ENCODE measurements at regions not wholly inside any gene's neighbourhood (a gene's known extent, or its start where the extent isn't known, plus 50 kb on each side); places are given as distances from the start of the nearest gene placed in this dataset.

GRCh38 chr13:73934771-73935170 lies 199.4 kb downstream of the KLF12 start:
- DNase-seq (ENCODE audit: low read depth): no peak

- no peak for DNase-seq (ENCODE audit: low read depth)
Observed at GRCh38 chr13:73934215-73934641, 200.0 kb downstream of the KLF12 start.

DNA sequence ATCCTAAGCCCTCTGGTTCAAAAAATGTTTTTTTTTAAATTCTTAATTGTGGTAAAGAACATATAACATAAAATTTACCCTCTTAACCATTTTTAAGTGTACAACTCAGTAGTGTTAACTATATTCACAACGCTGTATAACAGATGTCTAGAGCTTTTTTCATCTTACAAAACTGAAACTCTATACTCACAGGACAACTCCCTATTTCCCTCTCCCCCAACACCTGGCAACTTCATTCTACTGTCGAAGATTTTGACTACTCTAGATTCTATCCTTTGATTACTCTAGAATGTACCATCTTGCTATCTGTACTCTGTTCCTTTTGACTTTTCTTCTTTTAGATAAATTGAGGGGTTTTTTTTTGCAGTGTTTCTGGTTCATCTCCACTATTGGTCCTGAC lies 200.4 kb downstream of the KLF12 start:
- DNase-seq (ENCODE audit: low read depth): no peak

DNA sequence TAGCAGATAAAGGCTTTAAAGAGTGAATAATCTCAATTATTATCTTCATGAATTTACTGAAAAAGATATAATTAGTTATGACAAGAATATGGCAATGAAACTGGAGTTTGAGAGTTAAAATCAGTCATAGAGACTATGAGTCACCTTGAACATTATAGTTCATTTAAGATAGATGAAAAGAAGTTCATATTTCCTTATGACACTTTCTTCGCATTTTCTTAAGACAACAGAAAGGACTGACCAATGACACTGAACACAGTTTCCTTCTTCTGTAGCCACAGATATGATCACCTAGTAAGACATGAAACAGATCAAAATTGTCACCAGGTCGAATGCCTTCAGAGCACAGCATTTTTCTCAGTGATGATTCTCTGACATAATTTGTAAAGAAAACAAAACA lies 202.1 kb downstream of the KLF12 start:
- DNase-seq (ENCODE audit: low read depth): no peak

DNA sequence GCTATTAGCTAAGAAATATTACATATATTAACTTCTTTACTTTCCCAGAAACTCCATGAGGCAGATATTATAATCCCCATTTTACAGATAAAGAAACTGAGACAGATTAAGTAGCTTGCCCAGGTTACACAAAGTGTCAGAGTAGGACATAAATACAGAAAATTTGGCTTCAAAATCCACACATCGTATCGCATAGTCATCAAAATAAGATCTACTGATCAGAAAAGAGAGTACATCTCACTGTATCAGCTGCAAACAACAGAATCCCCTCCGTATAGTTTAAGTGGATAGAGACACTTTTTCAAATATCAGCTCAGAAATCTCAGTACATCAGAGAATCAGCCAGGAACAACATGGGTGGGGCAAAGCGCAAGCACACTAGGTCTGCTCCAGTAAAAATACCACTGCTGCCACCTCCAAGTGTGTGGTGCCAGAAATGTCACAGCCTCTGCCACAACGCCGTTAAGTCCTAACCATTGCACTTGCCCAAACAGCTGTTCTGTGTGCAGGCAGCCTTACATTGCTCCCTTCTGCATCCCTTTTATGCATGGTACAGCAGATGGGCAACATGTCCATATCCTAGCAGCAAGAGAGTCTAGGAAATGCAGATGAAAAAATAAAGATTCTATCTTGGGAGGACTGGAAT lies 204.8 kb downstream of the KLF12 start:
- no peak for DNase-seq (ENCODE audit: low read depth)

DNA sequence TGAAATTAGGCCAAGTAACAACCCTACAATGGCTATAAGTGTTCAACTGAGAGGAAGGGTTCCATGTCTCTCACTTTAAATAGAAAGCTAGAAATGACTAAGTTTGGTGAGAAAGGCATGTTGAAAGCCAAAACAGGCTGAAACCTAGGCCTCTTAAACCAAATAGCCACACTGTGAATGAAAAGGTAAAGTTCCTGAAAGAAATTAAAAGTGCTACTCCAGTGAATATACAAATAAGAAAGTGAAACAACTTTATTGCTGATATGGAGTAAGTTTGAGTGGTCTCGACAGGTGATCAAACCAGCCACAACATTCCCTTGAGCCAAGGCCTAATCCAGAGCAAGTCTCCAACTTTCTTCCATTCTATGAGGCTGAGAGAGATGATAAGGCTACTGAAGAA lies 209.6 kb downstream of the KLF12 start:
- no peak for DNase-seq (ENCODE audit: low read depth)

DNA sequence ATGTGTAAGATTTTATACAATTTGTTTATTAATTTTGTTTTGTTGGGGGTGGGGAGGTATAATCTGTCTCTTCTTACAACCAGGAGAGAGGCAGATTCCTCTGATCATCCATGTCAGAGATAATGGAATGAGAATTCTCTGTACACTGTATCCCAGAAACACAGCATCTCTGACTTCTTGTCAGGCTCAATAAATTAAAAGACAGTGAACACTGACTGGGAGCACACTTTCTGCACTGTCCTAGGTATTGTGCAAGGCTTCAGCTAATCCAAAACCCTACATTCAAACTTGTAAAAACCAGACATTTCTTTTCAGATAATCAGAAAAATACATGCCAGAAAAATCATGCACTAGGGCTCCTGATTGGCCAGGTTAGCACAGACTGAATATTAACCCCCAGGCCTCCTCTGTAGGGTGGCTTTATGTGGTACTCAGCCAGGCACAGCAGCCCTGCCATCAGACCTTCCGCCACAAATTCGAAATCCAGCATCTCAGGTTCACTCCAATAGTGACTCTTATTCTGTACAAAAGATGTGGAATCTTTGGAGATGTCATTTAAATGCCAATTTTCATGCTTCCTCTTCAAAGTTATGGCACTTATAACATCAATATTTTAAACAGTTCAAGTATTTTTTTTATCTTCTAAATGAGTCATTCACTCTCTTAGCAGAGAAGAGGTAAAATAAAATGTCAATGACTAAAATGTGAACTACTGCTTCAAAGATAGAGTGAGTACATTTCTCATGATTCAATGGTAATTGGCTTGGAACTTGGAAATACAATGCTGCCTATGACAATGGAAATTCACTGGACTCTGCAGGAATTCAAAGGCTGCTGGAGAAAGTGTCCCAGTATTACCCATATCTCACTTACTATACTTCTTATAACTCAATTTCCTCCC lies 211.5 kb downstream of the KLF12 start:
- DNase-seq (ENCODE audit: low read depth): no peak

GRCh38 chr13:73918691-73919090 lies 215.5 kb downstream of the KLF12 start:
- no peak for DNase-seq (ENCODE audit: low read depth)

- no peak for DNase-seq (ENCODE audit: low read depth)
Observed at GRCh38 chr13:73913751-73914518, 220.3 kb downstream of the KLF12 start.

DNA sequence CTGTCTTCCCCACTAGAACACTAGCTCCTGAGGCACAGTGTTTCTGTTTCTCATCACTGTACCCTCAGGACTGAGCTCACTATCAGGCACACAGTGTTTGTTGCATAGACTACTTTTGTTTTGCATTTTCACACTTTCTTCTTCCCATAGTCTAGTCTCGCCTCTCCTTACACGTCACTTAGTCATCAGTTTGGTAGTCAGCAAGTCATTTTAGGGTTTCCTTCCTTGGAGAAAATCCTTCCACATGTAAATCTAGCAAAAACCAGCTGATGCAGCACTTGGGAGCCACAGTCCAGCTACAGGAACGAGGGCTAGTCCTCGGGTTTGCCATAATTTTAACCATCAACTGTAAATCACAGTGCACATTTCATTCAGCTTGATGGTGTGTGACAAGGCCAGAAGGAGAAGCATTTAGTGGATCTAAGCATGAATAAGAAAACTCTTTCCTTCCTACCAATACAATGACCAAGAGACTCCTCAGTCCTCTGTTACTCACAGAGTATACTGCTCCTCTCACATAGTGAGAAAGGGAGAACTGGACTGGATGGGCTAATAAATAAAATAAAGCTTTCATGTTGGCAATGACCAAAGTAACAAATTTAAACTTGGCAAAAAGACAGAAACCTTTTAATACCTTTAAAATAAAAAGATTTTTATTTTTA lies 221.0 kb downstream of the KLF12 start:
- no peak for DNase-seq (ENCODE audit: low read depth)

- no peak for DNase-seq (ENCODE audit: low read depth)
Observed at GRCh38 chr13:73911361-73911760, 222.8 kb downstream of the KLF12 start.

DNA sequence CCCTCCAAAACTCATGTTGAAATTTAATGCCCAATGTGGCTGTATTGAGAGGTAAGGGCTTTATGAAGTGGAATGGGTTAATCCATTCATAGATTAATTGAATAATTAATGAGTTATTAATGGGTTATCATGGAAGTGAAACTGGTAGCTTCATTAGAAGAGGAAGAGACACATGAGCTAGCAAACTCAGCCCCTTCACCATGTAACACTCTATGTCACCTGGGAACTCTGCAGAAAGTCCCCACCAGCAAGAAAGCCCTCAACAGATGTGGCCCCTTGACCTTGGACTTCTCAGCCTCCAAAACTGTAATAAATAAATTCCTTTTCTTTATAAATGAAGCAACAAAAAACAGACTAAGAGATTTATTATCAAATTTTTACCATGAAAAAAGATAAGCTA lies 223.5 kb downstream of the KLF12 start:
- DNase-seq (ENCODE audit: low read depth): no peak

DNA sequence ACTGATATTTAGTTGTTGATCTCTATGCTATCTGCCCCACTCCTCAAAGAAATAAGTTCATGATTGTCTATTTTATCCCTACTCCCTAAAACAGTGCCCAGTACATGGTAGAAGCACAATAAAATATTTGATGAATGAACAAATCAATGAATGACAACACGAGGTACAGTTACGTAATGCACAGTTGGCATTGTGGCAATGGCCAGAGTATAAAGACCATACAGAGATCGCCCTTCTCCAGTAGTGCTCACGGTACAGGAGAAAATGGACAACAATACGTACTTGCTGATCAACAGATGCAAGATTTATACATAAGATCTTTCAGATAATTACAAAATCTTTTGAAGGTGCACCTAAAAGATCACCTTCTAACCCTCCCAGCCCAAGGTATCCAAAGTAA lies 225.4 kb downstream of the KLF12 start:
- DNase-seq (ENCODE audit: low read depth): no peak

DNA sequence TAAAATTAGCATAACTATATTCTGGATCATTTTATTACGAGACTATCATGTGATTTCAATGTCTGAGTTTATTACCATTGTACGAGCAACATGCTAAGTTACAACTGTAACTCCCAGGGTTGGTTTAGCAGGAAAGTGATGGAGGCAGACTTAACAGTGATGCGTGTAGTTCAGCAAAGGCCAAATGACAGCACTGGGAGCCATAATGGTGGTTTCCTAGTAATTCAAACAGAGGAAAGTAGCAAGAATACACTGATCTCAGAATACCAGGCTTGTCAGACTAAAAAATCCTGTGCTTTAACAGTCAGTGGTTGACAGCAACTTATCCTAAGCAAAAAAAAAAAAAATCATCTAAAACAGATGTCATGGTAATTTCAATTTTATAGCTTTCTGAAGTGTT lies 229.6 kb downstream of the KLF12 start:
- no peak for DNase-seq (ENCODE audit: low read depth)

- no peak for DNase-seq (ENCODE audit: low read depth)
Observed at GRCh38 chr13:73903561-73903960, 230.6 kb downstream of the KLF12 start.

- DNase-seq (ENCODE audit: low read depth): no peak
Observed at GRCh38 chr13:73902847-73903246, 231.4 kb downstream of the KLF12 start.

- DNase-seq (ENCODE audit: low read depth): no peak
Observed at GRCh38 chr13:73902296-73902695, 231.9 kb downstream of the KLF12 start.

- DNase-seq (ENCODE audit: low read depth): no peak
Observed at GRCh38 chr13:73901324-73902068, 232.7 kb downstream of the KLF12 start.

DNA sequence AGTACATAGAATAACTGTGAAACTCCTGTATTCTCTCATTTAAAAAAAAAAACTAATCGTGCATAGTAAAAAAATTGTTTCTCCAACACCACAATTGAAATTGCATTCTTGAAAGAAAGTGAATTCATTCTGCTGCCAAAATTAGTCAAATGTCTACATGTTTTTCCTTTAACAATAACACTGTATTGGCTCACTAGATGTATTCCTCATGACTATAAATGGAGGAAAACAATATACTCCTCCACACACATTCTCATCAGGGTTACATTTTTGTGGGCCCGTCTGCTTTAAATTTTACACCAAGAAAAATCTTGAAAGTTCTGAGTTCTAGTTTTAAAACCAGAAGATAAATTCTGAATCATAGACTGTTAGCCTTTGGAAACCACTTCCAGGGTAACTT lies 233.6 kb downstream of the KLF12 start:
- DNase-seq (ENCODE audit: low read depth): no peak

- DNase-seq (ENCODE audit: low read depth): no peak
Observed at GRCh38 chr13:73898899-73899298, 235.3 kb downstream of the KLF12 start.

GRCh38 chr13:73898276-73898675 lies 235.9 kb downstream of the KLF12 start:
- no peak for DNase-seq (ENCODE audit: low read depth)

Measured in CMK (cell line).